SU-DHL-6 (cell line): ENCODE measurements at regions not wholly inside any gene's neighbourhood (a gene's known extent, or its start where the extent isn't known, plus 50 kb on each side); places are given as distances from the start of the nearest gene placed in this dataset.

Experiments
- EZH2phosphoT487 ChIP-seq: fragments of 200-600 bp; sonication (generic), shearing (Covaris generic); conservative IDR thresholded peaks from 2 replicates; pipeline ENCODE4 v1.6.1; 2018; ENCODE audit warnings: mild to moderate bottlenecking, antibody characterized with exemption, low read length, moderate library complexity, mixed read lengths
- TF ChIP-seq, protein P1 (sequence below): fragments of 200-600 bp; sonication (generic); IDR thresholded peaks from one replicate; pipeline ENCODE4 v1.5.1; 2017; ENCODE audit warnings: antibody characterized with exemption, mild to moderate bottlenecking, low read length, moderate library complexity; ENCODE audit not compliant: insufficient read depth, poor library complexity, severe bottlenecking

DNA sequence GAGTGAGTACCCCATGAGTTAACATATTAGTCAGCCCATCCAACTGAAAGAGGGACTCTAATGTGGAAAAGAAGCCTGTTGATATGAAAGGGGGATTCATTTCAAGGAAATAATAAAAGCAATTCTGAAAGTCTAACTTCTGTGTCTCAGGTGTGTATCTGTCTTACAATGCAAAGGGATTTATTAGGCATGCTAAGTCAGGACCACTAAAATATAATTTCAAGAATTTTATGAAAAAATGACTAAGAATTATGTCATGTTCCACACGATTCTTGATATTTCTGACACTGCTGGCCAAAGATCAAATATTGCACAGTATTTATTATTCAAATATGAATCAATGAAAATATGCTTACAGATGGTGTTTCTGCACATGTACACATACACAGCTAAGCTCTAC, 130.8 kb downstream of the KLF12 start:
- TF ChIP-seq, protein P1, sequence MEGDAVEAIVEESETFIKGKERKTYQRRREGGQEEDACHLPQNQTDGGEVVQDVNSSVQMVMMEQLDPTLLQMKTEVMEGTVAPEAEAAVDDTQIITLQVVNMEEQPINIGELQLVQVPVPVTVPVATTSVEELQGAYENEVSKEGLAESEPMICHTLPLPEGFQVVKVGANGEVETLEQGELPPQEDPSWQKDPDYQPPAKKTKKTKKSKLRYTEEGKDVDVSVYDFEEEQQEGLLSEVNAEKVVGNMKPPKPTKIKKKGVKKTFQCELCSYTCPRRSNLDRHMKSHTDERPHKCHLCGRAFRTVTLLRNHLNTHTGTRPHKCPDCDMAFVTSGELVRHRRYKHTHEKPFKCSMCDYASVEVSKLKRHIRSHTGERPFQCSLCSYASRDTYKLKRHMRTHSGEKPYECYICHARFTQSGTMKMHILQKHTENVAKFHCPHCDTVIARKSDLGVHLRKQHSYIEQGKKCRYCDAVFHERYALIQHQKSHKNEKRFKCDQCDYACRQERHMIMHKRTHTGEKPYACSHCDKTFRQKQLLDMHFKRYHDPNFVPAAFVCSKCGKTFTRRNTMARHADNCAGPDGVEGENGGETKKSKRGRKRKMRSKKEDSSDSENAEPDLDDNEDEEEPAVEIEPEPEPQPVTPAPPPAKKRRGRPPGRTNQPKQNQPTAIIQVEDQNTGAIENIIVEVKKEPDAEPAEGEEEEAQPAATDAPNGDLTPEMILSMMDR, result no peak
- no peak for TF ChIP-seq EZH2phosphoT487
